Ascending aorta (tissue), 2 donors: ENCODE measurements at regions not wholly inside any gene's neighbourhood (a gene's known extent, or its start where the extent isn't known, plus 50 kb on each side); places are given as distances from the start of the nearest gene placed in this dataset.
"Not testable (repeated sequence)": the region's sequence is repeated elsewhere in the genome, so short reads cannot be mapped to it uniquely, and the experiment has no call there.

Experiments
- DNase-seq, 2 donors: peaks; one replicate each; pipeline ENCODE4 v3.0.0-alpha.2; 2019; ENCODE audit warnings: low spot score in 2 of 2
- H3K27ac ChIP-seq, 2 donors: fragments of 200-600 bp; sonication (generic); one replicate each; pipeline ENCODE4 v1.5.1; 2016 to 2017; ENCODE audit warnings: mild to moderate bottlenecking in 1 of 2
- H3K27me3 ChIP-seq: fragments of 200-600 bp; sonication (generic); one replicate; pipeline ENCODE4 v1.5.1; 2017
- H3K36me3 ChIP-seq, 2 donors: fragments of 200-600 bp; sonication (generic); one replicate each; pipeline ENCODE4 v1.5.1; 2016
- H3K4me1 ChIP-seq, 2 donors: fragments of 200-600 bp; sonication (generic); one replicate each; pipeline ENCODE4 v1.5.1; 2016 to 2017; ENCODE audit warnings: mild to moderate bottlenecking in 1 of 2
- H3K4me3 ChIP-seq, 2 donors: fragments of 200-600 bp; sonication (generic); one replicate each; pipeline ENCODE4 v1.5.1; 2016 to 2017; ENCODE audit warnings: mild to moderate bottlenecking in 1 of 2
- H3K9me3 ChIP-seq, 2 donors: fragments of 200-600 bp; sonication (generic); one replicate each; pipeline ENCODE4 v1.5.1; 2016
- intact Hi-C: fragments of 100-400 bp; cut with DNase I; formaldehyde crosslinking; loops from one replicate; pipeline ENCODE4 v1.15.1; 2023
- TF ChIP-seq, protein P1 (sequence below), 3 experiments: fragments of 200-600 bp in 2 of 3; fragments of 450-650 bp in 1 of 3; sonication (generic) in 2 of 3; IDR thresholded peaks; one replicate each; pipeline ENCODE4 v1.5.1; 2016 to 2019; ENCODE audit warnings: antibody characterized with exemption in 3 of 3, mild to moderate bottlenecking in 1 of 3, moderate library complexity in 1 of 3

DNA sequence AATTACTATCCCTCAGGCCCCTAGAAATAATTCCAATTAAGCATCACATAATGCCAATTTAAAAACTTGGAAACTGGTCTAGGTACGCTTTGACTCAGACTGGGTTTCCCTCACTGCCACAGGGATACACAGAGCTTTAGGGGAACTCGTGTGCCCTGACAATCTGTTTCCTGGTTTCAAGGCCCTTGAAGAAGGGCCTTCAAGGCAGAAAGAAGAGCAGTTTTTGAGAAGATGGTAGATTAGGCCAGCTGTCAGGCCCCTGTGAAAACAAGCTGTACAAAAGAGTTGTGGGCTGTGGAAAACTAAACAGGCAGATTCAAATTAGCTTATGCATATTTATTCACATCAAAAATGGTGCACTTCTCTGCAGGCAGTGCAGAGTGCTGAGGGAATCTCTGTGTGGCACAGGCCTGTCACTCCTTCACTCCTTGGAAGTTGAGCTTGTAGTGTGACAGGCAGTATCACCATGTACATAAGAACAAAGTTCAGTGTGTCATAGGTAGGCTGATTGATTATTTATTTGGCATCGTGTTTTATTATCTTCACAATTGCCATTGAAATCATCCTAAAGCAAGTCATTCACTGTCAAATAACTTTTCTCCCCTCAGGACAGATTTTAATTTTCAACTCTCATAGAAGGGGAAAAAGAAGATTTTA is 614.4 kb upstream of the GYPC start:
- Histone ChIP-seq H3K27me3 (no peaks in the 10 kb centered on the region), H3K9me3 (no peaks in the 10 kb centered on the region), H3K27ac (no peak overlapping the region), H3K36me3 (no peaks in the 10 kb centered on the region), H3K4me3 (no peak overlapping the region), H3K4me1 (no peaks in the 10 kb centered on the region)
- intact Hi-C loops: no loop called here
- no peak for DNase-seq
- TF ChIP-seq, protein P1, sequence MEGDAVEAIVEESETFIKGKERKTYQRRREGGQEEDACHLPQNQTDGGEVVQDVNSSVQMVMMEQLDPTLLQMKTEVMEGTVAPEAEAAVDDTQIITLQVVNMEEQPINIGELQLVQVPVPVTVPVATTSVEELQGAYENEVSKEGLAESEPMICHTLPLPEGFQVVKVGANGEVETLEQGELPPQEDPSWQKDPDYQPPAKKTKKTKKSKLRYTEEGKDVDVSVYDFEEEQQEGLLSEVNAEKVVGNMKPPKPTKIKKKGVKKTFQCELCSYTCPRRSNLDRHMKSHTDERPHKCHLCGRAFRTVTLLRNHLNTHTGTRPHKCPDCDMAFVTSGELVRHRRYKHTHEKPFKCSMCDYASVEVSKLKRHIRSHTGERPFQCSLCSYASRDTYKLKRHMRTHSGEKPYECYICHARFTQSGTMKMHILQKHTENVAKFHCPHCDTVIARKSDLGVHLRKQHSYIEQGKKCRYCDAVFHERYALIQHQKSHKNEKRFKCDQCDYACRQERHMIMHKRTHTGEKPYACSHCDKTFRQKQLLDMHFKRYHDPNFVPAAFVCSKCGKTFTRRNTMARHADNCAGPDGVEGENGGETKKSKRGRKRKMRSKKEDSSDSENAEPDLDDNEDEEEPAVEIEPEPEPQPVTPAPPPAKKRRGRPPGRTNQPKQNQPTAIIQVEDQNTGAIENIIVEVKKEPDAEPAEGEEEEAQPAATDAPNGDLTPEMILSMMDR (IDR thresholded peaks at IDR 0.05): no peak

DNA sequence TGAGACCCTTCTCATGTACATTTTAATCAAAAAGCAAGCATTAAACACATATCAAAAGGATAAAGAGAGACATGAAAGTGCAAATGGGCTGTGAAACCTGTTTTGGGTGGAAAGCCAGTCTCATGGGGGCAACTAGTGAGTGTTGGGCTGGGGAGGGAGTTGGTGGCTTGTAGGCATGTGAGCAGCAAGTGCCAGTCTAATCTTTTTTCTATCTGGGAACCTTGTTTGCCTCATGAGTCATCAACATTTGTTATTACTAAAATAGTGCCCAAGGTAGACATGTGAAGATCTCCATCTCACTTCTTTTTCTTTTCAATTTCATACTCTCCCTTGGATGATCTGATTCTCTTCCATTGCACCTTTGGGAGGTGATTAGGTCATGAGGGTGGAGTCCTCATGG is 613.9 kb upstream of the GYPC start:
- Histone ChIP-seq H3K9me3 (no peaks in the 10 kb centered on the region), H3K4me3 (no peak overlapping the region), H3K27ac (no peak overlapping the region), H3K36me3 (no peaks in the 10 kb centered on the region), H3K4me1 (no peaks in the 10 kb centered on the region), H3K27me3 (no peaks in the 10 kb centered on the region)
- intact Hi-C loops: no loop called here
- no peak for DNase-seq
- TF ChIP-seq, protein P1 (IDR thresholded peaks at IDR 0.05): no peak

DNA sequence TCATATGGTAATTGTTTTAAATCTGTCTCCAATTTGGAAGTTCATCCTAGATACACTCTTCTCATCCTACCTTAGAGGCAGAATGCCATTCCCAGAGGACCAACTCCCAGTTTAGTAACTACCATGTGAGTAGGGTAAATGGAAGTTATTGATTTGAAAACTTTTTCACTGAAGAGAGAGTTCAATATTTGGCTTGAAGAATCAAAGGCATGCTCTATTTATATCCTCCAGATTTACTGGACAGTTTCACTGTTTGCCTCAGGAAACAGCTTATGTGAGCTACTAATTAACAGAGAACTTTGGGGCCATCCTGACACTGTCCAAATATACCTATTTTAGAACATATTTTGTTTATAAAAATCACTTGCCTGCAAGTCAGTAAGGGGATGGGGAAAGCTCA is 607.2 kb upstream of the GYPC start:
- Histone ChIP-seq H3K4me1 (no peaks in the 10 kb centered on the region), H3K4me3 (no peak overlapping the region), H3K27me3 (no peaks in the 10 kb centered on the region), H3K27ac (no peak overlapping the region), H3K36me3 (no peaks in the 10 kb centered on the region), H3K9me3 (peaks cover 0 to 4% of the 10 kb centered on the region in 2 donors)
- TF ChIP-seq, protein P1 (IDR thresholded peaks at IDR 0.05): no peak
- intact Hi-C loops: no loop called here
- no peak for DNase-seq

DNA sequence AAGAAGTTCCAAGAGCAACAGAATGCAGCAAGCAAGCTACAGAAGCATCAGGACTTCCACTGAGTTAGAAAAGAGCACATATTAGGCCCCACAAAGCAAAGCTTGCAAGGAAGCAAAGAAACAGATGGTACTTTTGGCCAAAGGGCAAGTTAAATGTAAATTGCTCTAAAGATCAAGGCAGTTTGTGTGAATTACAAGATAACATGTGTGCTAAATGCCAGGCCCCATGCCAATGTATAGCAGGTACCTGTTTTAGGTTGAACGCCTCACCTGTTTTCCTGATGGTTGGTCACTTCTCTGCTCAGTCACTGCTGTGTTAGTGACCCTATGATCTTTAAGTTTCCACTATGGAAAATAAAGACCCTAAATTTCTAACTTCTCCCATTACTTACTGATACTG is 606.5 kb upstream of the GYPC start:
- H3K4me3 ChIP-seq: no peak overlapping the region
- intact Hi-C loops: no loop called here
- peaks cover 0 to 4% of the 10 kb centered on the region in 2 donors for H3K9me3 ChIP-seq
- no peaks in the 10 kb centered on the region for H3K27me3 ChIP-seq
- no peak overlapping the region for H3K27ac ChIP-seq
- TF ChIP-seq, protein P1 (IDR thresholded peaks at IDR 0.05): no peak
- H3K4me1 ChIP-seq: no peaks in the 10 kb centered on the region
- no peaks in the 10 kb centered on the region for H3K36me3 ChIP-seq
- no peak for DNase-seq

DNA sequence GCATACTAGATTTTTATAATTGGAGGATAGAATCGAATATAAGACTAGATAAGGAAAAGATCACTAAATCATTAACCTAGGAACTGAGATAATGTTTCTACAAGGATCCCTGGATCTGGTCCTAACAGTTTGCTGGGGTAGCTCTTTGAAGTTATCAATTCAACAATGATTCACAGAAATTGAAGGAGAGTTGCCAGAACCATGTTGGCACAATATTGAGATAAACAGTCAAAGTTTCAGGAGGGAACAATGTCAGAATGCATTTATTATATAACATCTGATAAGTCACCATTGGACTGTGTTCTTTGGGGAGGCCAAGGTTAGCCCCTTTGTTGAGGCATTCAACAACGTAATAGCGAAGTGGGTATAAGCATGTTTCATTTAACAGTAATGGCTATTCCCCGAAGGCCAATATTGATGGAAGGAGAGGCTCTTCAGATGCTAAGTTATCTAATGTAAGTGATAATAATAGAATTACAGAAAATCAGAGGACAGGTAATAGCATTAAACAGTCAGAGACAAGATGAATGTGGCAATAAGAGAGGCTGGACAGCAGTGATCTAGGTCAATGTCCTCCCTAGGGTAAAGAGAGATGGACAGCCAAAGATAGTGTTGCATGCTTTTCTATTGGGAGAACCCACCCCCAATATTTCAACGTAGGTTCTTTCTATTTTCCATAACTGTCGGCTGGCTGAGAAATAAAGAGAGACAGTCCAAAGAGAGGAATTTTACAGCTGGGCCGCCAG is 604.8 kb upstream of the GYPC start:
- DNase-seq: no peak
- Histone ChIP-seq H3K27me3 (no peaks in the 10 kb centered on the region), H3K27ac (no peak overlapping the region), H3K4me1 (no peaks in the 10 kb centered on the region), H3K9me3 (peaks cover 0 to 4% of the 10 kb centered on the region in 2 donors), H3K36me3 (no peaks in the 10 kb centered on the region), H3K4me3 (no peak overlapping the region)
- intact Hi-C loops: no loop called here
- TF ChIP-seq, protein P1 (IDR thresholded peaks at IDR 0.05): no peak

DNA sequence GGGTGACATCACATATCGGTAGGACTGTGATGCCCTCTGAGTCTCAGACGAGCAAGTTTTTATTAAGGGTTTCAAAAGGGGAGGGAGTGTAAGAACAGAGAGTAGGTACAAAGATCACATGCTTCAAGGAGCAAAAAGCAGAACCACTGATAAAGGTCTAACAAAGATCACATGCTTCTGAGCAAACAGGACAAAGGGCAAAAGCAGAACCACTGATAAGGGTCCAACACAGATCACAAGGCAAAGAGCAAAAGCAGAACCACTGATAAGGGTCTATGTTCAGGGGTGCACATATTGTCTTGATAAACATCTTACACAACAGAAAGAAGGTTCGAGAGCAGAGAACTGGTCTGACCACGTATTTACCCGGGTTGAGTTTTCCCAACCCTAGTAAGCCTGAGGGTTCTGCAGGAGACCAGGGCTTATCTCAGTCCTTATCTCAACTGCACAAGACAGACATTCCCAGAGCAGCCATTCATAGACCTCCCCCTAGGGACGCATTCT is 604.2 kb upstream of the GYPC start:
- H3K9me3 ChIP-seq, H3K27ac ChIP-seq, intact Hi-C loops, H3K4me3 ChIP-seq, H3K4me1 ChIP-seq, H3K27me3 ChIP-seq, DNase-seq, H3K36me3 ChIP-seq: not testable (repeated sequence)
